CD14-positive monocyte (primary cell): ENCODE measurements at regions not wholly inside any gene's neighbourhood (a gene's known extent, or its start where the extent isn't known, plus 50 kb on each side); places are given as distances from the start of the nearest gene placed in this dataset.

Experiments
- DNase-seq, 3 donors: peaks; one replicate each; pipeline ENCODE4 v3.0.0-alpha.2; 2011 to 2022
- H2AFZ ChIP-seq: 2 replicates; pipeline ENCODE4 v1.6.0; 2012; ENCODE audit warnings: mild to moderate bottlenecking, low read depth, low read length, inconsistent platforms; ENCODE audit not compliant: insufficient read depth, poor library complexity, severe bottlenecking
- H3K27ac ChIP-seq, 2 donors: 1 replicate in 1 of 2; 2 replicates in 1 of 2; pipeline ENCODE4 v1.5.1; 2012 to 2013; ENCODE audit warnings: low read length in 2 of 2, control low read depth in 1 of 2, inconsistent platforms in 1 of 2, low read depth in 1 of 2, mild to moderate bottlenecking in 1 of 2
- H3K27me3 ChIP-seq, 2 donors: one replicate each; pipeline versions ENCODE4 v1.6.0 to v1.6.1; 2011 to 2013; ENCODE audit warnings: low read length in 2 of 2; ENCODE audit not compliant: control insufficient read depth in 2 of 2, insufficient read depth in 2 of 2
- H3K36me3 ChIP-seq, 2 donors: replicated peaks in 1 of 2; 1 replicate in 1 of 2; 2 replicates in 1 of 2; pipeline versions ENCODE4 v1.5.1 to v1.6.1; 2012 to 2013; ENCODE audit warnings: low read length in 2 of 2, control low read depth in 1 of 2, inconsistent platforms in 1 of 2, mild to moderate bottlenecking in 1 of 2; ENCODE audit not compliant: insufficient read depth in 2 of 2, control insufficient read depth in 1 of 2
- H3K4me1 ChIP-seq, 2 donors: 1 replicate in 1 of 2; 2 replicates in 1 of 2; pipeline versions ENCODE4 v1.5.1 to v1.6.1; 2012 to 2013; ENCODE audit warnings: low read length in 2 of 2, control low read depth in 1 of 2, inconsistent platforms in 1 of 2, mild to moderate bottlenecking in 1 of 2, moderate library complexity in 1 of 2; ENCODE audit not compliant: insufficient read depth in 2 of 2, control insufficient read depth in 1 of 2
- H3K4me2 ChIP-seq: replicated peaks from 2 replicates; pipeline ENCODE3; 2012; ENCODE audit warnings: low read length, moderate library complexity, mild to moderate bottlenecking; ENCODE audit not compliant: poor library complexity, severe bottlenecking; ENCODE audit errors: extremely low read depth
- H3K4me3 ChIP-seq, 3 experiments: fragments of 200-600 bp in 1 of 3; sonication (generic) in 1 of 3; replicated peaks in 1 of 3; 1 replicate in 2 of 3; 2 replicates in 1 of 3; pipeline ENCODE4 v1.5.1; 2011 to 2013; ENCODE audit warnings: low read length in 3 of 3, mild to moderate bottlenecking in 3 of 3, control low read depth in 2 of 3, low read depth in 2 of 3, inconsistent platforms in 1 of 3, moderate library complexity in 1 of 3
- H3K79me2 ChIP-seq: 2 replicates; pipeline ENCODE4 v1.6.0; 2012; ENCODE audit warnings: mild to moderate bottlenecking, control low read depth, inconsistent platforms, low read length, moderate library complexity; ENCODE audit not compliant: insufficient read depth
- H3K9ac ChIP-seq: 2 replicates; pipeline ENCODE4 v1.6.0; 2017; ENCODE audit warnings: low read length, mild to moderate bottlenecking; ENCODE audit not compliant: insufficient read depth, poor library complexity, severe bottlenecking
- H3K9me3 ChIP-seq, 2 donors: replicated peaks in 1 of 2; 1 replicate in 1 of 2; 2 replicates in 1 of 2; pipeline versions ENCODE4 v1.5.1 to v1.6.1; 2012 to 2013; ENCODE audit warnings: low read length in 2 of 2, control low read depth in 1 of 2; ENCODE audit not compliant: control insufficient read depth in 1 of 2, insufficient read depth in 1 of 2
- H4K20me1 ChIP-seq: 2 replicates; pipeline ENCODE4 v1.6.0; 2012; ENCODE audit warnings: mild to moderate bottlenecking, low read length, control low read depth, moderate library complexity; ENCODE audit not compliant: insufficient read depth
- H3K27ac Mint-ChIP-seq, 7 donors: one replicate each; pipeline ENCODE4 v1.8.0; 2020; ENCODE audit warnings: mild to moderate bottlenecking in 7 of 7, mixed read lengths in 7 of 7, moderate library complexity in 6 of 7, inconsistent platforms in 2 of 7
- H3K27me3 Mint-ChIP-seq, 3 donors: one replicate each; pipeline ENCODE4 v1.8.0; 2021 to 2022; ENCODE audit warnings: low read depth in 3 of 3, mild to moderate bottlenecking in 3 of 3, mixed read lengths in 3 of 3, moderate library complexity in 3 of 3, inconsistent platforms in 1 of 3
- H3K36me3 Mint-ChIP-seq, 2 donors: one replicate each; pipeline ENCODE4 v1.8.0; 2020; ENCODE audit warnings: mixed read lengths in 2 of 2, inconsistent platforms in 1 of 2, mild to moderate bottlenecking in 1 of 2
- H3K4me1 Mint-ChIP-seq: one replicate; pipeline ENCODE4 v1.8.0; 2020; ENCODE audit warnings: mild to moderate bottlenecking, mixed read lengths
- H3K4me3 Mint-ChIP-seq, 2 donors: one replicate each; pipeline ENCODE4 v1.8.0; 2020; ENCODE audit warnings: mild to moderate bottlenecking in 2 of 2, mixed read lengths in 2 of 2, moderate library complexity in 1 of 2
- H3K9me3 Mint-ChIP-seq, 7 donors: one replicate each; pipeline ENCODE4 v1.8.0; 2020 to 2022; ENCODE audit warnings: mixed read lengths in 7 of 7, mild to moderate bottlenecking in 6 of 7, moderate library complexity in 6 of 7, inconsistent platforms in 2 of 7
- WGBS: methylation state at CpG from one replicate; pipeline ENCODE4 v1.1.5; 2013; ENCODE audit warnings: missing lambda C conversion rate; ENCODE audit not compliant: insufficient coverage; 5-methylcytosine and 5-hydroxymethylcytosine counted together
- intact Hi-C, 2 donors: fragments of 100-400 bp; cut with micrococcal nuclease; formaldehyde crosslinking; loops; one replicate each; pipeline versions ENCODE4 v1.15.0 to v1.15.1; 2023
- TF ChIP-seq, protein P1 (sequence below): fragments of 200-600 bp; IDR thresholded peaks from one replicate; pipeline ENCODE4 v1.8.0; 2022; ENCODE audit warnings: antibody characterized with exemption, mild to moderate bottlenecking

DNA sequence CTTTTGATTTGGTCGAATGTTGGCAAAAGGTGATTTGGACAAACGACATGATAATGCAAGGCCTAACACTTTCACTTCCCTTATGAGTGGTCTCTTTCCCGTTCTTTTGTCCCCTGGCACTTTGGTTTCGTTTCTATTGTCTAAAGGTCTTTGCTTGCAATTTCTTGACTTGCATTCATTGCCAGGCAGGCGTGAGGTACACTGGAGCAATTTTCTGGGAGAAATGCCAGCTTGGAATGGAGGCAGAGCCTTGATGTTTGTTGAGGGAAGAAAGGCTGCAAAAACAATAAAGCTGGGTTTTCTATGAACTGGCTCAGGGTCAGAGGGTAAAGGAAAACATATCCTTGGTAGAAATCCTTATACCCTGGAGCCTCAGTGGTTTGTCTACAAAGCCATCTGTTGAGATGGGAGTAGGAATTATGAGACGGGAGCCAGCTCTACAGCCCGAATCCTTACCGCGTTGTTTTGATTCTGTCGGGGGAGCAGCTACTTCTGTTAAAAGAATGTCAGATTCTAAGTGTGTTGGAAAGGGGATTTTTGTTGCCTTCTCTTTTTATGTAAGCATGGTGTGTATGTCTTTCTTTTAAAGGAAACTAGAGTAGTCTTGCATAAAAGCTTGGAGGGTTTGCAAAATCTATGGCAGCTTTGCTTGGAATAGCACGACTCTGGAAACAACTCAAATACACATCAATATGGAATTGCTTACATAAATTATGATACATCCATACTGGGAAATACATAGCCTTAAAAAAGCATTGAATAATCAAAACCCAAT, 158.9 kb downstream of the RMI1 start:
- TF ChIP-seq, protein P1, sequence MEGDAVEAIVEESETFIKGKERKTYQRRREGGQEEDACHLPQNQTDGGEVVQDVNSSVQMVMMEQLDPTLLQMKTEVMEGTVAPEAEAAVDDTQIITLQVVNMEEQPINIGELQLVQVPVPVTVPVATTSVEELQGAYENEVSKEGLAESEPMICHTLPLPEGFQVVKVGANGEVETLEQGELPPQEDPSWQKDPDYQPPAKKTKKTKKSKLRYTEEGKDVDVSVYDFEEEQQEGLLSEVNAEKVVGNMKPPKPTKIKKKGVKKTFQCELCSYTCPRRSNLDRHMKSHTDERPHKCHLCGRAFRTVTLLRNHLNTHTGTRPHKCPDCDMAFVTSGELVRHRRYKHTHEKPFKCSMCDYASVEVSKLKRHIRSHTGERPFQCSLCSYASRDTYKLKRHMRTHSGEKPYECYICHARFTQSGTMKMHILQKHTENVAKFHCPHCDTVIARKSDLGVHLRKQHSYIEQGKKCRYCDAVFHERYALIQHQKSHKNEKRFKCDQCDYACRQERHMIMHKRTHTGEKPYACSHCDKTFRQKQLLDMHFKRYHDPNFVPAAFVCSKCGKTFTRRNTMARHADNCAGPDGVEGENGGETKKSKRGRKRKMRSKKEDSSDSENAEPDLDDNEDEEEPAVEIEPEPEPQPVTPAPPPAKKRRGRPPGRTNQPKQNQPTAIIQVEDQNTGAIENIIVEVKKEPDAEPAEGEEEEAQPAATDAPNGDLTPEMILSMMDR, result no peak
- Histone ChIP-seq H3K9me3 (no peaks in the 10 kb centered on the region), H3K9ac (no peak overlapping the region), H3K27ac (no peak overlapping the region), H3K27me3 (peaks cover 29 to 36% of the 10 kb centered on the region in 2 donors), H3K4me3 (peak overlapping the region in 1 of 3 experiments; percentile 36), H3K79me2 (no peaks in the 10 kb centered on the region), H4K20me1 (no peaks in the 10 kb centered on the region), H3K4me1 (peaks cover 15 to 17% of the 10 kb centered on the region in 2 donors), H3K36me3 (no peaks in the 10 kb centered on the region), H2AFZ (no peak overlapping the region), H3K4me2 (peak overlapping the region; percentile 43)
- H3K4me3 Mint-ChIP-seq, result peak overlapping the region; percentile 84 to 95
- H3K9me3 Mint-ChIP-seq, result peaks cover 0 to 6% (median 0%) of the 10 kb centered on the region in 7 donors
- DNase-seq, result peak; percentile 12 to 47 (median 44)
- H3K4me1 Mint-ChIP-seq, result peaks cover 20% of the 10 kb centered on the region
- peaks cover 29 to 42% (median 35%) of the 10 kb centered on the region in 3 donors for H3K27me3 Mint-ChIP-seq
- intact Hi-C loops, result no loop called here
- H3K36me3 Mint-ChIP-seq, result peaks cover 0 to 3% of the 10 kb centered on the region in 2 donors
- WGBS, result 59% methylated on average over 9 of the region's 11 CpGs
- H3K27ac Mint-ChIP-seq, result no peak overlapping the region

DNA sequence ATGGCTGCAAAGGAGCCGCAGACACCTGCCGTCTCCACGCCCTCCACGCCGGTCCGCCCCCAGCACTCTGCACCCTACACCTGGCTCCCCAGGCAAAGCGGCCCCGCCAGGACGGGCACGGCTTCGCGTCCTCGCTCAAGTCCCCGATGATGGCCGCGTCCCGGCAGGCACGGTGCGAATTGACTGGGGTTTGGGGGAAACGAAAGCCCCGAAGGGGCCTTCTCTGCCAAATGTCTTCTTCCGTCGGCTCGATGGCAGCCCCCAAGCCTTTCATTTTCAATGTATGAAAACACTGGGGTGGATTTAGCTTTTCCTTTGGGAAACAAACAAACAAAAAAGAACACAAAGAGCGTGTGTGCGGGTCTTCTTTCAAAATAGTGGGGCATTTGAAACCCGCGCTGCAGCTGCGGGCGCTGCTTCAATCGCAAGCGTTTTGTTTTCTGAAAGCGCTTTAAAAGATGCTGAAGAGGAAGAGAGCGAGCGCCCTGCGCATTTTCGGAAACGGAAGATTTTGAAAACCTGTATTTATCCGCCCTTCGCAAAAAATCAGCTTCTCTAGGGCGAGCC, 160.0 kb downstream of the RMI1 start:
- peak in 2 of 3 donors; percentile 9 to 14 for DNase-seq
- peaks cover 20% of the 10 kb centered on the region for H3K4me1 Mint-ChIP-seq
- H3K27ac ChIP-seq, result no peak overlapping the region
- TF ChIP-seq, protein P1, result no peak
- H3K27ac Mint-ChIP-seq, result peak overlapping the region in 1 of 7 donors; percentile 2
- peak overlapping the region; percentile 71 for H2AFZ ChIP-seq
- no peaks in the 10 kb centered on the region for H3K79me2 ChIP-seq
- WGBS, result 6% methylated on average over 34 of the region's 41 CpGs
- peak overlapping the region; percentile 84 to 95 for H3K4me3 Mint-ChIP-seq
- peak overlapping the region; percentile 47 for H3K9ac ChIP-seq
- intact Hi-C loops, result no loop called here
- no peaks in the 10 kb centered on the region for H3K36me3 ChIP-seq
- H3K36me3 Mint-ChIP-seq, result peaks cover 0 to 3% of the 10 kb centered on the region in 2 donors
- peaks cover 15 to 17% of the 10 kb centered on the region in 2 donors for H3K4me1 ChIP-seq
- no peaks in the 10 kb centered on the region for H3K9me3 ChIP-seq
- H3K27me3 ChIP-seq, result peaks cover 29 to 36% of the 10 kb centered on the region in 2 donors
- peak overlapping the region; percentile 27 to 74 (median 35) for H3K4me3 ChIP-seq
- H3K27me3 Mint-ChIP-seq, result peaks cover 29 to 39% (median 32%) of the 10 kb centered on the region in 3 donors
- peak overlapping the region; percentile 85 for H3K4me2 ChIP-seq
- H3K9me3 Mint-ChIP-seq, result peaks cover 0 to 6% (median 0%) of the 10 kb centered on the region in 7 donors
- H4K20me1 ChIP-seq, result no peaks in the 10 kb centered on the region
